Urothelium cell line (cell line): ENCODE measurements at regions not wholly inside any gene's neighbourhood (a gene's known extent, or its start where the extent isn't known, plus 50 kb on each side); places are given as distances from the start of the nearest gene placed in this dataset.

Experiments used
- DNase-seq: peaks from one replicate; pipeline ENCODE4 v3.0.0; 2011; ENCODE audit warnings: low spot score, mixed read lengths
- FAIRE-seq: peaks from 2 replicates; lab custom pipeline; 2011; peaks lifted over from hg19 to GRCh38; lab: Jason Lieb, UNC

DNA sequence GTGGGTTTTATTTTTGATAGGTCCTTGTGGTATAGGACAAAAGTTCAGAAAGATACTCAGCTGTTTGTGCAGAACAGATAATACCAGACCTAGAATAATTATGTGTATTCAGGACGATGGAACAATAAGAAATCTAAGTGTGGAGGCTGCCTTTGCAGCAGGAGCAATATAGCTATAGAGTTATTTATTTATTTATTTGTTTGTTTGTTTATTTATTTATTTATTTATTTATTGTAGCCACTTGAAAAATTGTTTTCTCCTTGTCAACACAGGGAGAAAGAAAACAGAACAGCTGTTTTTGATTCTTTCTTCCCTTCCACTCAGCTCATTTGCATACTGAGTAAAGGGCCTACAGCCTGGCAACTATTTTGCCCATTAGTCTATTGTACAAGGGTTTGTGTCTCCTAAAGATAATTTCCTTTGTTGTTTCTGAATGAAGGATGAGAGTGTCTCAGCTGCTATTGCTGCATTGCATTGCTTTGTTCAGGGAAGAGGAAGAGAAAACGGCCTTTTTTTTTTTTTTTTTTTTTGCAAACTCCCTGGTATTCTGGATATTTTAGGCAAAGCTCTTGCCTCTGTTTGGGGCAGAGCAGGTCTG is 56.0 kb upstream of the ESX1 start:
- FAIRE-seq (no peak), DNase-seq (no peak)

DNA sequence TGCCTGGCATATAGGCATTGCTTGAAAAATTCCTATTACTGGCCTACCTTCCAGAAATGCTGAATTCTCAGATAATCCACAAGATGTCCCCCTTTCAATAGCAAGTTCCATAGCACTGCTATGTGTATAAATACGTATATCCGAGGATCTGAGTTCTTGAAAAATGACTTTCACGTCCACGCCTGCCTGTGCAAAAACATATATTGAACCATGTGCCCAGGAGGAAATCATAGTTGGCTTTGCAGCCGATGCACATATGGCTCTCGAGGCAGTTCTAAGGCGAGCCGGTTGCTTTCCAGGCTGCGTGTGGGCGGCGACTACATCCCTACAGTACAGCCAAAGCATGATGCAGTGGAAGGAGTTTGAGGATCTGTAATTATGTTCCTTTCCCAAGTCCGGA is 55.4 kb upstream of the ESX1 start:
- DNase-seq = no peak
- no peak for FAIRE-seq

DNA sequence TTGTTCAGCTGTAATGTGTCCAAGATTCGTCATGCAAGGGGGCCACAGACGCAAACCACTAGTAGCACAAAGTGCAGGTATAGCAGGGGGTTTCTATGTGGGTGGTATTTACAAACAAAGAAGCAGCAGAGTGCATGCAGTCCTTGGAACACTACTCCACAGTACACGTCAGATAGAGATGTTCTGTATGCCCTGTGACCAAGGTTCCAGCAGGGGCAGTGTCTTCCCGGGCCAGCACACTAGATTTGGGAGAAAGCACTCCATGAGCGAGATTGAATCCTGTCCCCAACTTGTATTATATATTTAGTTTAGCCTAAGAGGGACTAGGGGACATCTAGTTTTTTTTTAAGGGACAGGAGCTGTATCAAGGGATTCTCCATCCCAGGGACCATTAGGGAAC is 54.4 kb upstream of the ESX1 start:
- DNase-seq (no peak), FAIRE-seq (no peak)

DNA sequence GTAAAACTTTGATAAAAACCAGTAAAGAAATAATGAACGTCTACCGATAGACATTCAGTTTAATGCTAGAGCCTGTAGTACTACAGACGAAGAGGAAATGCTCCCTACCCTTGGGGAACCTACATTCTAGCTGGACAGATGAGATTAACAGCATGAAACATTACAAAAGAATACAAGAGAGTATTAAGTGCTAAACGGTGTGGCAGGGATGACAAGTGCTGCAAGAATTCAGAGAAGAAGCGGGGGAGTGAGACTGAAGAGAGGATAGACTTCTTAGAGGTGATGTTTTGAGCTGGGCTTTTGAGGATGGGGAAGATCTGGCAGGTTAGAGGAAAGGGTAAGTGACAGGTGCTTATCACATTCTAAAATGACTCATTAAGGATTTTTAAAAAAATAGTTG is 52.6 kb upstream of the ESX1 start:
- FAIRE-seq (no peak), DNase-seq (no peak)

DNA sequence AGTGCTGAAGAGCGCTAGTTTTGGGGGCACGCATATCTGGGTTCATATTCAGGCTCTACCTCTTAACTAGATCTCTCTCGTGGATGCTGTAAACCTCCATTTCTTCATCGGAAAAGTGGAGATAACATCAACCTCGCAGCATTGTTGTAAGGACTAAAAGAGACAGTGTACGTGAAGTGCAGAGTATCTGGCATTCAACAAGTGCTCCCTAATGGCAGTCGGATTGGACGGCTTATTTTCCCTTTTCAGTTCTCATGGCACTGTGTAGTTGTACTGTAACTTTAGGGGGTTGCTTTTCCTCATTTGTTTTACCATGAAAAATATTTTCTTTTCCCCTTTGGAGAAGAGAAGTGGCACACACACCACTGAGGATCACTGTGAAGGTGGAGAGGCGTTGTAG is 51.4 kb upstream of the ESX1 start:
- FAIRE-seq (no peak), DNase-seq (no peak)
